ENCODE measurements at regions not wholly inside any gene's neighbourhood (a gene's known extent, or its start where the extent isn't known, plus 50 kb on each side); places are given as distances from the start of the nearest gene placed in this dataset.

DNA sequence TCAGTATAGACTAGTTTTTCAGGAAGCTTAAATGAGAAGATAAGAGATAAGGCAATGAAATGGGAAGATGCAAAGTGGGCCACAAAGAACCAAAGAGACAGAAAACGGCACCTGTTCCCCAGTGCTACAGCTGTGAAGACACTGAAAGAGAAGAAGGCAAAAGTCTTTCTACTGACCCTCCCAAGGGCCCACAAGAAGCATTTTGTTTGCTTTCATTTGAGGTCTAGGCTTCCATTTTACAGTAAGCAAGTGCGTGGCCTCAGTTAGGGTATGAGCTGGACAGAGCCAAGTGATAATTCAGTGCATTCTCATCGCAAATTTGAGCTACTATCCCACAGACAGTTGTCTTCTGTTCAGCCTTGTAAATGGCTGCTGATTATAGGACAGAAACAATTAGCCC is 53.4 kb upstream of the STK17B start:
- TF ChIP-seq EZH2 (IDR thresholded peaks at IDR 0.05; ENCODE audit: insufficient read depth, poor library complexity, severe bottlenecking): no peak
- no peak for TF ChIP-seq EZH2phosphoT487 (IDR thresholded peaks at IDR 0.05; ENCODE audit: insufficient read depth, low read depth)
- Histone ChIP-seq H3K9me2 (ENCODE audit: insufficient read depth) (no peaks in the 10 kb centered on the region), H3K79me2 (ENCODE audit: insufficient read depth) (no peaks in the 10 kb centered on the region), H3K4me1 (ENCODE audit: insufficient read depth) (peaks cover 11% of the 10 kb centered on the region), H3K36me3 (ENCODE audit: low read depth) (peaks cover 4% of the 10 kb centered on the region; the same call in 1 of the 2 replicates), H3K9ac (no peak overlapping the region), H3K4me2 (ENCODE audit: unreplicated experiment) (peak overlapping the region; percentile 48), H3K9me3 (ENCODE audit: low read depth) (no peaks in the 10 kb centered on the region), H3K27ac (no peak overlapping the region), H3K27me3 (replicated peaks; ENCODE audit: insufficient read depth) (no peaks in the 10 kb centered on the region), H2AFZ (no peak overlapping the region), H3F3A (ENCODE audit: insufficient read depth) (peaks cover 5% of the 10 kb centered on the region; the same call in 1 of the 2 replicates), H3K4me3 (0 out of 2 replicates have a peak overlapping the region, but pooled peaks have one; percentile 11), H4K20me1 (ENCODE audit: insufficient read depth) (no peaks in the 10 kb centered on the region)
- no peak for DNase-seq
- in situ Hi-C loops (cut with MboI): no loop called here
- WGBS, 2 experiments (ENCODE audit: low coverage in 1 of 2, low lambda C conversion rate in 2 of 2, missing lambda C conversion rate in 2 of 2): 95 to 97% methylated on average over 3 of the region's 3 CpGs

DNA sequence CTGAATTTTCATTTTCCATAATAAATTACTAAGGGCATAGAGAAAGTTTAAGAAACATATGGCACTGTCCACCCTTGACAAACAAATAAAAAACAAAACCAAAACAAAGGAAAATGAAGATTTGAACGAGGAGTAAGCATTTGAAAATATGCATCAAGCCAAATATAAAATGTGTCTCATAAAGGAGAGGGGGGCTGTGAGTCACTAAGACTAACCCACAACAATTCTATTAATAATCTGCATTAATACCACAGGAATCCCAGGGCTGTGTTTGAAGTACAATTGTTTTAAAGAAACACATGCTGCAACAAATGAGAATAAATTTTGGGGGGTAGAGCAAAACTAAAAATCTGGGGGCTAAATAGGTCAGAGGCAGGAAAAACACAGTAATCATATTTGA is 53.8 kb upstream of the STK17B start:
- Histone ChIP-seq H3K4me3 (0 out of 2 replicates have a peak overlapping the region, but pooled peaks have one; percentile 11), H3K4me2 (ENCODE audit: unreplicated experiment) (peak overlapping the region; percentile 48), H3K9me2 (ENCODE audit: insufficient read depth) (no peaks in the 10 kb centered on the region), H3F3A (ENCODE audit: insufficient read depth) (peaks cover 5% of the 10 kb centered on the region; the same call in 1 of the 2 replicates), H3K27ac (no peak overlapping the region), H3K27me3 (replicated peaks; ENCODE audit: insufficient read depth) (no peaks in the 10 kb centered on the region), H3K9ac (no peak overlapping the region), H4K20me1 (ENCODE audit: insufficient read depth) (no peaks in the 10 kb centered on the region), H3K79me2 (ENCODE audit: insufficient read depth) (no peaks in the 10 kb centered on the region), H3K9me3 (ENCODE audit: low read depth) (no peaks in the 10 kb centered on the region), H2AFZ (no peak overlapping the region), H3K4me1 (ENCODE audit: insufficient read depth) (peaks cover 11% of the 10 kb centered on the region), H3K36me3 (ENCODE audit: low read depth) (peaks cover 4% of the 10 kb centered on the region; the same call in 1 of the 2 replicates)
- no peak for TF ChIP-seq EZH2phosphoT487 (IDR thresholded peaks at IDR 0.05; ENCODE audit: insufficient read depth, low read depth)
- no peak for TF ChIP-seq EZH2 (IDR thresholded peaks at IDR 0.05; ENCODE audit: insufficient read depth, poor library complexity, severe bottlenecking)
- peak; percentile 81 for DNase-seq
- 0 to 12% methylated on average over 1 of the region's 1 CpG for WGBS, 2 experiments (ENCODE audit: low coverage in 1 of 2, low lambda C conversion rate in 2 of 2, missing lambda C conversion rate in 2 of 2)
- in situ Hi-C loops (cut with MboI): no loop called here

DNA sequence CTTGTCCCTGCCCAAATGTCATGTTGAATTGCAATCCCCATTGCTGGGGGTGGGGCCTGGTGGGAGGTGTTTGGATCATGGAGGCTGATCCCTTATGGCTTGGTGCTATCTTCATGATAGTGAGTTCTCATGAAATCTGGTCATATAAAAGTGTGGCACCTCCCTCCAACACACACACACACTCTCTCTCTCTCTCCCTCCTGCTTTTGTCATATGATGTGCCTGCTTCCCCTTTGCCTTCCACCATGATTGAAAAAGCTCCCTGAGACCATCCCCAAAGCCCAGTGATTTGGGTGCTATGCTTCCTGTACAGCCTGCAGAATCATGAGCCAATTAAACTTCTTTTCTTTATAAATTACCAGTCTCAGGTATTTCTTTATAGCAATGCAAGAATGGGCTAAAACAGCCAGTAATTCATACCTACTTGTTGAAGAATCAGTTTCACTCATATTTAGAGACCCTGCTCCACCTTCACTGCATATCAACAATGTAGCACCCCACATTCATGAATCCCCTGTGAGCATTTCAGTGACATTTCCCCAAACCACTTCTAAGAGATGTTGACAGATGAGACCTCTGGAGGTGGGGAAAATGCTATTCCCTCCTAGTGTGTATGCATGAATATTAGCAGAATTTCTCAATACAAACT is 54.8 kb upstream of the STK17B start:
- Histone ChIP-seq H3K27me3 (replicated peaks; ENCODE audit: insufficient read depth) (no peaks in the 10 kb centered on the region), H3K4me2 (ENCODE audit: unreplicated experiment) (no peak overlapping the region), H3K79me2 (ENCODE audit: insufficient read depth) (no peaks in the 10 kb centered on the region), H3K9ac (no peak overlapping the region), H3K9me2 (ENCODE audit: insufficient read depth) (no peaks in the 10 kb centered on the region), H3F3A (ENCODE audit: insufficient read depth) (peaks cover 5% of the 10 kb centered on the region; the same call in 1 of the 2 replicates), H3K4me1 (ENCODE audit: insufficient read depth) (peaks cover 11% of the 10 kb centered on the region), H3K36me3 (ENCODE audit: low read depth) (peaks cover 4% of the 10 kb centered on the region; the same call in 1 of the 2 replicates), H3K27ac (no peak overlapping the region), H3K4me3 (no peak overlapping the region), H3K9me3 (ENCODE audit: low read depth) (no peaks in the 10 kb centered on the region), H4K20me1 (ENCODE audit: insufficient read depth) (no peaks in the 10 kb centered on the region), H2AFZ (no peak overlapping the region)
- in situ Hi-C loops (cut with MboI): no loop called here
- no peak for DNase-seq
- TF ChIP-seq EZH2 (IDR thresholded peaks at IDR 0.05; ENCODE audit: insufficient read depth, poor library complexity, severe bottlenecking) (no peak), EZH2phosphoT487 (IDR thresholded peaks at IDR 0.05; ENCODE audit: insufficient read depth, low read depth) (no peak)

DNA sequence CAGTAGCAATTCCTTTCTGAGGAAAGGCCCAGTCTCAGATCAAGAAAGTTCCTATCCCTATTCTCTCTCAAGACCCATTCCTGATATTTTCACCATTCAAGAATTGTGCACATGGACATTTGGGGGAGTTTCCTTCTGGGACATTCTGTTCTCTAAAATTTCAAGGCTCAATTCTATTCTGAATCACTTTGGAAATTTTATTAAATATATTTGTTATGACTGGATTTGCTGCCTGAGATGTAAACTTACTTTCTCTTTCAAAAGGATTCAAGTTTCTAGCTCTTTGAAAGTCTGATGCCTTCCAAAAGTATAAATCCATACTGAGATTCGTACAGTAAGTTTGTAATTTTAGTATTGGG is 55.3 kb upstream of the STK17B start:
- Histone ChIP-seq H4K20me1 (ENCODE audit: insufficient read depth) (no peaks in the 10 kb centered on the region), H2AFZ (no peak overlapping the region), H3K27ac (no peak overlapping the region), H3K9me3 (ENCODE audit: low read depth) (no peaks in the 10 kb centered on the region), H3K36me3 (ENCODE audit: low read depth) (peaks cover 3% of the 10 kb centered on the region; the same call in 1 of the 2 replicates), H3K27me3 (replicated peaks; ENCODE audit: insufficient read depth) (no peaks in the 10 kb centered on the region), H3K4me1 (ENCODE audit: insufficient read depth) (peaks cover 11% of the 10 kb centered on the region), H3K4me3 (no peak overlapping the region), H3K9me2 (ENCODE audit: insufficient read depth) (no peaks in the 10 kb centered on the region), H3K9ac (no peak overlapping the region), H3K79me2 (ENCODE audit: insufficient read depth) (no peaks in the 10 kb centered on the region), H3F3A (ENCODE audit: insufficient read depth) (peaks cover 5% of the 10 kb centered on the region; the same call in 1 of the 2 replicates), H3K4me2 (ENCODE audit: unreplicated experiment) (no peak overlapping the region)
- in situ Hi-C loops (cut with MboI): no loop called here
- TF ChIP-seq EZH2 (IDR thresholded peaks at IDR 0.05; ENCODE audit: insufficient read depth, poor library complexity, severe bottlenecking) (no peak), EZH2phosphoT487 (IDR thresholded peaks at IDR 0.05; ENCODE audit: insufficient read depth, low read depth) (no peak)
- no peak for DNase-seq
- 92 to 100% methylated on average over 1 of the region's 1 CpG for WGBS, 2 experiments (ENCODE audit: low coverage in 1 of 2, low lambda C conversion rate in 2 of 2, missing lambda C conversion rate in 2 of 2)

Measured in GM23248 (cell line).